Mesenchymal stem cell (in vitro differentiated cells and primary cell): ENCODE measurements at regions not wholly inside any gene's neighbourhood (a gene's known extent, or its start where the extent isn't known, plus 50 kb on each side); places are given as distances from the start of the nearest gene placed in this dataset.

Experiments used
- DNase-seq: peaks from one replicate; pipeline ENCODE4 v3.0.0-alpha.2; 2013
- H2AFZ ChIP-seq: one replicate; pipeline ENCODE4 v1.6.1; 2013; ENCODE audit warnings: low read depth, mild to moderate bottlenecking, control low read depth, inconsistent platforms, low read length, moderate library complexity
- H2AK5ac ChIP-seq: 2 replicates; pipeline ENCODE4 v1.6.1; 2013; ENCODE audit warnings: low read length, moderate library complexity, mild to moderate bottlenecking, inconsistent platforms; ENCODE audit not compliant: severe bottlenecking
- H2BK120ac ChIP-seq: one replicate; pipeline ENCODE4 v1.6.1; 2013; ENCODE audit warnings: low read depth, mild to moderate bottlenecking, inconsistent platforms, low read length, moderate library complexity
- H2BK12ac ChIP-seq, 2 experiments: one replicate each; pipeline ENCODE4 v1.6.1; 2013; ENCODE audit warnings: inconsistent platforms in 2 of 2, low read length in 2 of 2, mild to moderate bottlenecking in 2 of 2, moderate library complexity in 2 of 2, control low read depth in 1 of 2
- H2BK15ac ChIP-seq: one replicate; pipeline ENCODE4 v1.6.1; 2013; ENCODE audit warnings: mild to moderate bottlenecking, low read depth, inconsistent platforms; ENCODE audit not compliant: poor library complexity, severe bottlenecking
- H2BK5ac ChIP-seq: 2 replicates; pipeline ENCODE4 v1.6.1; 2013; ENCODE audit warnings: low read depth, mild to moderate bottlenecking, low read length, control low read depth, inconsistent platforms; ENCODE audit not compliant: poor library complexity, severe bottlenecking
- H3K14ac ChIP-seq, 2 experiments: one replicate each; pipeline ENCODE4 v1.6.1; 2013; ENCODE audit warnings: inconsistent platforms in 2 of 2, low read length in 2 of 2, control low read depth in 1 of 2, mild to moderate bottlenecking in 1 of 2, moderate library complexity in 1 of 2
- H3K18ac ChIP-seq, 2 experiments: one replicate each; pipeline ENCODE4 v1.6.1; 2013; ENCODE audit warnings: inconsistent platforms in 2 of 2, low read length in 2 of 2, control low read depth in 1 of 2, low read depth in 1 of 2, mild to moderate bottlenecking in 1 of 2
- H3K23ac ChIP-seq, 2 experiments: one replicate each; pipeline ENCODE4 v1.6.1; 2013; ENCODE audit warnings: inconsistent platforms in 2 of 2, low read length in 2 of 2, mild to moderate bottlenecking in 2 of 2, moderate library complexity in 2 of 2, control low read depth in 1 of 2
- H3K27ac ChIP-seq: 2 replicates; pipeline ENCODE4 v1.5.1; 2013; ENCODE audit warnings: mild to moderate bottlenecking, moderate library complexity, low read length, control low read depth, inconsistent platforms; ENCODE audit not compliant: poor library complexity, severe bottlenecking
- H3K27me3 ChIP-seq, 2 experiments: 2 replicates each; pipeline versions ENCODE4 v1.6.1 to v1.7.0; 2013; ENCODE audit warnings: low read length in 2 of 2, mild to moderate bottlenecking in 2 of 2, moderate library complexity in 2 of 2, control low read depth in 1 of 2, inconsistent platforms in 1 of 2; ENCODE audit not compliant: control insufficient read depth in 1 of 2, insufficient read depth in 1 of 2
- H3K36me3 ChIP-seq, 2 experiments: 2 replicates each; pipeline versions ENCODE4 v1.6.1 to v1.7.0; 2013; ENCODE audit warnings: low read length in 2 of 2, control low read depth in 1 of 2, inconsistent platforms in 1 of 2, low read depth in 1 of 2, mild to moderate bottlenecking in 1 of 2; ENCODE audit not compliant: insufficient read depth in 2 of 2, control insufficient read depth in 1 of 2
- H3K4ac ChIP-seq, 2 experiments: one replicate each; pipeline ENCODE4 v1.6.1; 2013; ENCODE audit warnings: inconsistent platforms in 2 of 2, low read length in 2 of 2, mild to moderate bottlenecking in 2 of 2, moderate library complexity in 2 of 2, control low read depth in 1 of 2, low read depth in 1 of 2
- H3K4me1 ChIP-seq: 2 replicates; pipeline ENCODE4 v1.6.1; 2013; ENCODE audit warnings: low read depth, low read length, control low read depth; ENCODE audit not compliant: control insufficient read depth, insufficient read depth
- H3K4me2 ChIP-seq: 2 replicates; pipeline ENCODE4 v1.6.1; 2013; ENCODE audit warnings: low read length, mild to moderate bottlenecking, inconsistent platforms; ENCODE audit not compliant: poor library complexity, severe bottlenecking
- H3K4me3 ChIP-seq, 2 experiments: 2 replicates each; pipeline versions ENCODE4 v1.5.1 to v1.7.0; 2013; ENCODE audit warnings: low read length in 2 of 2, mild to moderate bottlenecking in 2 of 2, control low read depth in 1 of 2, low read depth in 1 of 2; ENCODE audit not compliant: insufficient read depth in 1 of 2
- H3K79me1 ChIP-seq: replicated peaks from 2 replicates; pipeline ENCODE4 v1.6.1; 2013; ENCODE audit warnings: mild to moderate bottlenecking, control low read depth, low read length, inconsistent platforms; ENCODE audit not compliant: poor library complexity, severe bottlenecking
- H3K9ac ChIP-seq: 2 replicates; pipeline ENCODE4 v1.7.0; 2013; ENCODE audit warnings: mild to moderate bottlenecking, low read length, moderate library complexity
- H3K9me3 ChIP-seq: 2 replicates; pipeline ENCODE4 v1.7.0; 2013; ENCODE audit warnings: mild to moderate bottlenecking, low read length; ENCODE audit not compliant: control insufficient read depth
- H4K8ac ChIP-seq: one replicate; pipeline ENCODE4 v1.6.1; 2013; ENCODE audit warnings: inconsistent platforms, mild to moderate bottlenecking, low read length, moderate library complexity
- H4K91ac ChIP-seq: one replicate; pipeline ENCODE4 v1.6.1; 2013; ENCODE audit warnings: mild to moderate bottlenecking, low read length, inconsistent platforms
- WGBS: methylation state at CpG from one replicate; pipeline ENCODE4 v1.1.7; 2013; ENCODE audit warnings: mixed read lengths; 5-methylcytosine and 5-hydroxymethylcytosine counted together

- H3K27ac ChIP-seq: no peak overlapping the region
- H3K23ac ChIP-seq: no peak overlapping the region
- H4K8ac ChIP-seq: no peak overlapping the region
- no peak overlapping the region for H2AK5ac ChIP-seq
- H3K9ac ChIP-seq: no peak overlapping the region
- DNase-seq: no peak
- H3K18ac ChIP-seq: no peak overlapping the region
- H2AFZ ChIP-seq: peak overlapping the region; percentile 42
- no peaks in the 10 kb centered on the region for H3K9me3 ChIP-seq
- H3K36me3 ChIP-seq: no peaks in the 10 kb centered on the region
- H2BK12ac ChIP-seq: no peak overlapping the region
- H3K27me3 ChIP-seq: peaks cover 0 to 8% of the 10 kb centered on the region in 2 experiments
- no peaks in the 10 kb centered on the region for H3K79me1 ChIP-seq
- 14% methylated on average over 2 of the region's 2 CpGs for WGBS
- no peaks in the 10 kb centered on the region for H3K4me1 ChIP-seq
- no peak overlapping the region for H3K4ac ChIP-seq
- no peak overlapping the region for H3K4me3 ChIP-seq
- H2BK15ac ChIP-seq: no peak overlapping the region
- H2BK120ac ChIP-seq: no peak overlapping the region
- no peak overlapping the region for H3K4me2 ChIP-seq
- H2BK5ac ChIP-seq: no peak overlapping the region
- H3K14ac ChIP-seq: no peak overlapping the region
- H4K91ac ChIP-seq: no peak overlapping the region
Observed at GRCh38 chr14:21915826-21916225, 242.2 kb upstream of the OR4E1 start.

GRCh38 chr14:21913759-21914158 lies 240.1 kb upstream of the OR4E1 start:
- H3K4me2 ChIP-seq: no peak overlapping the region
- no peaks in the 10 kb centered on the region for H3K36me3 ChIP-seq
- no peak overlapping the region for H3K4ac ChIP-seq
- no peak overlapping the region for H3K4me3 ChIP-seq
- H3K27ac ChIP-seq: no peak overlapping the region
- H2AFZ ChIP-seq: no peak overlapping the region
- peak; percentile 36 for DNase-seq
- H3K18ac ChIP-seq: no peak overlapping the region
- H2BK15ac ChIP-seq: no peak overlapping the region
- H4K91ac ChIP-seq: no peak overlapping the region
- 22% methylated on average over 6 of the region's 6 CpGs for WGBS
- H2BK5ac ChIP-seq: no peak overlapping the region
- H2BK120ac ChIP-seq: no peak overlapping the region
- H2BK12ac ChIP-seq: no peak overlapping the region
- H3K4me1 ChIP-seq: no peaks in the 10 kb centered on the region
- no peaks in the 10 kb centered on the region for H3K9me3 ChIP-seq
- H3K9ac ChIP-seq: no peak overlapping the region
- peaks cover 0 to 19% of the 10 kb centered on the region in 2 experiments for H3K27me3 ChIP-seq
- H3K79me1 ChIP-seq: no peaks in the 10 kb centered on the region
- H4K8ac ChIP-seq: no peak overlapping the region
- no peak overlapping the region for H2AK5ac ChIP-seq
- H3K14ac ChIP-seq: no peak overlapping the region
- no peak overlapping the region for H3K23ac ChIP-seq

DNA sequence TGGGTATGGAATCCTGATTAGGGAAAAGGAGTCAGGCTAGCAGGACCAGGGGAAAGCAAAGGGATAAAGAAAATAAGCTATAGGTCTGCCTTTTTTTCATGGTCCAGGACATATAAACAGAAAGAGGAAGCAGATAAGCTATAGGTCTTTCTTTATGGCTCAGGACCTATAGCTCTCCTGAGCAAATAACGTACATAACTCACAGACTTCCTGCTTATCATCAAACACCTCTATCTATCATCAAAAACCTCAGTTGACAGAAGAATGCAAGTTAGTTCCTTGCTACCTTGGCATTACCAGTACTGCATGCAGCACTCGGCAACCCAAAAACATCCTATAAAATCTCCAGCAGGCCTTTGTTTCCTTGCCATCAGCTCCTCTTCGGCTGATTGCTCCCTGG lies 238.7 kb upstream of the OR4E1 start:
- no peaks in the 10 kb centered on the region for H3K36me3 ChIP-seq
- no peak overlapping the region for H4K8ac ChIP-seq
- no peak overlapping the region for H2AK5ac ChIP-seq
- H2BK15ac ChIP-seq: no peak overlapping the region
- no peak overlapping the region for H2AFZ ChIP-seq
- no peak overlapping the region for H3K27ac ChIP-seq
- no peak overlapping the region for H4K91ac ChIP-seq
- no peak overlapping the region for H3K4me2 ChIP-seq
- no peak overlapping the region for H3K9ac ChIP-seq
- no peaks in the 10 kb centered on the region for H3K9me3 ChIP-seq
- H3K27me3 ChIP-seq: peaks cover 0 to 27% of the 10 kb centered on the region in 2 experiments
- H3K4me1 ChIP-seq: no peaks in the 10 kb centered on the region
- H2BK5ac ChIP-seq: no peak overlapping the region
- no peak overlapping the region for H3K4ac ChIP-seq
- H3K4me3 ChIP-seq: no peak overlapping the region
- H3K23ac ChIP-seq: no peak overlapping the region
- DNase-seq: no peak
- H2BK12ac ChIP-seq: no peak overlapping the region
- 57% methylated on average over 3 of the region's 3 CpGs for WGBS
- H3K18ac ChIP-seq: no peak overlapping the region
- no peak overlapping the region for H3K14ac ChIP-seq
- no peak overlapping the region for H2BK120ac ChIP-seq
- no peaks in the 10 kb centered on the region for H3K79me1 ChIP-seq

GRCh38 chr14:21911877-21912276 lies 238.3 kb upstream of the OR4E1 start:
- no peak overlapping the region for H2BK120ac ChIP-seq
- no CpG with 5 or more reads among the region's 1 CpG for WGBS

More at GRCh38 chr14:21911877-21912276, 238.3 kb upstream of the OR4E1 start:
- Histone ChIP-seq H3K9ac (no peak overlapping the region), H4K8ac (no peak overlapping the region), H3K27me3 (peaks cover 0 to 32% of the 10 kb centered on the region in 2 experiments), H3K4me1 (no peaks in the 10 kb centered on the region), H3K27ac (no peak overlapping the region), H3K36me3 (no peaks in the 10 kb centered on the region), H4K91ac (no peak overlapping the region), H3K9me3 (no peaks in the 10 kb centered on the region), H2BK12ac (no peak overlapping the region), H3K79me1 (no peaks in the 10 kb centered on the region), H3K14ac (no peak overlapping the region), H3K4me3 (no peak overlapping the region), H3K4ac (no peak overlapping the region), H2BK5ac (no peak overlapping the region), H3K4me2 (no peak overlapping the region), H2AK5ac (no peak overlapping the region), H3K18ac (no peak overlapping the region), H2BK15ac (no peak overlapping the region), H2AFZ (no peak overlapping the region), H3K23ac (no peak overlapping the region)
- DNase-seq: no peak
